ENCODE measurements at regions not wholly inside any gene's neighbourhood (a gene's known extent, or its start where the extent isn't known, plus 50 kb on each side); places are given as distances from the start of the nearest gene placed in this dataset.

GRCh38 chr13:70959035-70959775 lies 851.0 kb upstream of the KLHL1 start:
- Histone ChIP-seq H3K36me3 (replicated peaks in 1 of 2) (no peaks in the 10 kb centered on the region), H3K27ac (no peak overlapping the region), H3K27me3 (no peaks in the 10 kb centered on the region), H3K9me3 (replicated peaks in 1 of 3) (no peaks in the 10 kb centered on the region), H3K4me3 (no peak overlapping the region), H3K4me1 (replicated peaks in 1 of 2) (no peaks in the 10 kb centered on the region)
- DNase-seq, result no peak
- 83 to 86% (median 85%) methylated on average over 4 of the region's 4 CpGs for WGBS, 4 donors
- TF ChIP-seq POLR2A (IDR thresholded peaks at IDR 0.05) (no peak), CTCF (IDR thresholded peaks at IDR 0.05) (no peak)
- intact Hi-C loops (cut with DNase I), result no loop called here

- no peak for DNase-seq
- Histone ChIP-seq H3K27me3 (no peaks in the 10 kb centered on the region), H3K36me3 (replicated peaks in 1 of 2) (no peaks in the 10 kb centered on the region), H3K4me1 (replicated peaks in 1 of 2) (no peaks in the 10 kb centered on the region), H3K9me3 (replicated peaks in 1 of 3) (no peaks in the 10 kb centered on the region), H3K27ac (no peak overlapping the region), H3K4me3 (no peak overlapping the region)
- intact Hi-C loops (cut with DNase I), result no loop called here
- WGBS, 4 donors, result 74 to 84% (median 79%) methylated on average over 1 of the region's 1 CpG
- TF ChIP-seq CTCF (IDR thresholded peaks at IDR 0.05), result no peak
- TF ChIP-seq POLR2A (IDR thresholded peaks at IDR 0.05), result no peak
These were observed 847.6 kb upstream of the KLHL1 start for GRCh38 chr13:70955887-70956286.

- intact Hi-C loops (cut with DNase I), result no loop called here
- Histone ChIP-seq H3K27me3 (no peaks in the 10 kb centered on the region), H3K36me3 (replicated peaks in 1 of 2) (no peaks in the 10 kb centered on the region), H3K9me3 (replicated peaks in 1 of 3) (no peaks in the 10 kb centered on the region), H3K4me3 (no peak overlapping the region), H3K27ac (no peak overlapping the region), H3K4me1 (replicated peaks in 1 of 2) (no peaks in the 10 kb centered on the region)
- no peak for DNase-seq
- TF ChIP-seq POLR2A (IDR thresholded peaks at IDR 0.05) (no peak), CTCF (IDR thresholded peaks at IDR 0.05) (no peak)
These were observed 842.4 kb upstream of the KLHL1 start for GRCh38 chr13:70950664-70951063.

- Histone ChIP-seq H3K4me1 (replicated peaks in 1 of 2) (no peaks in the 10 kb centered on the region), H3K4me3 (no peak overlapping the region), H3K36me3 (replicated peaks in 1 of 2) (no peaks in the 10 kb centered on the region), H3K27ac (no peak overlapping the region), H3K9me3 (replicated peaks in 1 of 3) (no peaks in the 10 kb centered on the region), H3K27me3 (no peaks in the 10 kb centered on the region)
- DNase-seq, result no peak
- TF ChIP-seq POLR2A (IDR thresholded peaks at IDR 0.05) (no peak), CTCF (IDR thresholded peaks at IDR 0.05) (no peak)
- intact Hi-C loops (cut with DNase I), result no loop called here
- 72 to 89% (median 87%) methylated on average over 2 of the region's 2 CpGs for WGBS, 4 donors
These were observed 837.3 kb upstream of the KLHL1 start for GRCh38 chr13:70945506-70945905.
